B cell (primary cell): ENCODE measurements at regions not wholly inside any gene's neighbourhood (a gene's known extent, or its start where the extent isn't known, plus 50 kb on each side); places are given as distances from the start of the nearest gene placed in this dataset.

Experiments
- ATAC-seq: fragments of 200-7000 bp; cut with Tn5 transposase; one replicate; pipeline ENCODE4 v1.10.0; 2021; ENCODE audit warnings: low read depth, mild to moderate bottlenecking, moderate number of reproducible peaks, moderate library complexity
- CTCF ChIA-PET: fragments of 350-600 bp; sonication (Branson Sonifier 250); formaldehyde crosslinking; loops from one replicate; lab custom pipeline; 2021; ENCODE audit warnings: antibody characterized with exemption, inconsistent platforms; lab: Charles Lee
- POLR2A ChIA-PET: fragments of 350-600 bp; sonication (Branson Sonifier 250); formaldehyde crosslinking; loops from one replicate; lab custom pipeline; 2021; ENCODE audit warnings: antibody characterized with exemption; lab: Charles Lee
- DNase-seq: peaks from one replicate; pipeline ENCODE4 v3.0.0; 2013
- H2AFZ ChIP-seq: 2 replicates; pipeline ENCODE4 v1.6.1; 2012; ENCODE audit warnings: mild to moderate bottlenecking, low read depth, low read length; ENCODE audit not compliant: insufficient read depth, poor library complexity, severe bottlenecking
- H3K27ac ChIP-seq, 2 donors: 1 replicate in 1 of 2; 2 replicates in 1 of 2; pipeline ENCODE4 v1.5.1; 2012 to 2013; ENCODE audit warnings: low read length in 2 of 2, mild to moderate bottlenecking in 2 of 2, moderate library complexity in 1 of 2
- H3K27me3 ChIP-seq, 4 experiments: fragments of 200-600 bp in 1 of 4; sonication (generic) in 1 of 4; replicated peaks in 1 of 4; 1 replicate in 2 of 4; 2 replicates in 2 of 4; pipeline versions ENCODE4 v1.6.1 to v1.7.0; 2013 to 2016; ENCODE audit warnings: low read length in 3 of 4, mild to moderate bottlenecking in 2 of 4, mixed read lengths in 1 of 4, moderate library complexity in 1 of 4; ENCODE audit not compliant: insufficient read depth in 4 of 4, control insufficient read depth in 3 of 4; ENCODE audit errors: control extremely low read depth in 1 of 4
- H3K36me3 ChIP-seq, 2 experiments: replicated peaks in 1 of 2; 1 replicate in 1 of 2; 2 replicates in 1 of 2; pipeline versions ENCODE4 v1.6.1 to v1.7.1; 2013; ENCODE audit warnings: low read length in 1 of 2; ENCODE audit not compliant: insufficient read depth in 2 of 2, control insufficient read depth in 1 of 2; ENCODE audit errors: control extremely low read depth in 1 of 2, extremely low read depth in 1 of 2
- H3K4me1 ChIP-seq, 2 donors: fragments of 200-600 bp in 1 of 2; sonication (generic) in 1 of 2; 1 replicate in 1 of 2; 2 replicates in 1 of 2; pipeline versions ENCODE4 v1.5.1 to v1.6.1; 2013 to 2017; ENCODE audit warnings: low read length in 2 of 2; ENCODE audit not compliant: control insufficient read depth in 2 of 2, insufficient read depth in 2 of 2
- H3K4me2 ChIP-seq: replicated peaks from 2 replicates; pipeline ENCODE3; 2012; ENCODE audit warnings: mild to moderate bottlenecking, low read depth, low read length; ENCODE audit not compliant: poor library complexity, severe bottlenecking
- H3K4me3 ChIP-seq, 5 experiments: fragments of 200-600 bp in 1 of 5; sonication (generic) in 1 of 5; 1 replicate in 3 of 5; 2 replicates in 2 of 5; pipeline versions ENCODE4 v1.5.1 to v1.7.0; 2011 to 2016; ENCODE audit warnings: low read length in 4 of 5, mild to moderate bottlenecking in 4 of 5, low read depth in 2 of 5, control low read depth in 1 of 5, moderate library complexity in 1 of 5; ENCODE audit not compliant: insufficient read depth in 1 of 5; ENCODE audit errors: control extremely low read depth in 1 of 5, extremely low read depth in 1 of 5
- H3K79me2 ChIP-seq: fragments of 200-600 bp; sonication (generic); one replicate; pipeline ENCODE4 v1.6.0; 2016; ENCODE audit warnings: low read length; ENCODE audit not compliant: control insufficient read depth, insufficient read depth
- H3K9ac ChIP-seq: fragments of 200-600 bp; sonication (generic); 2 replicates; pipeline ENCODE4 v1.6.1; 2017; ENCODE audit warnings: mild to moderate bottlenecking, low read length, moderate library complexity
- H3K9me3 ChIP-seq, 3 donors: one replicate each; pipeline versions ENCODE4 v1.6.1 to v1.7.1; 2013; ENCODE audit warnings: low read length in 2 of 3; ENCODE audit not compliant: control insufficient read depth in 2 of 3, insufficient read depth in 1 of 3; ENCODE audit errors: control extremely low read depth in 1 of 3
- H4K20me1 ChIP-seq: 2 replicates; pipeline ENCODE4 v1.6.0; 2012; ENCODE audit warnings: mild to moderate bottlenecking, low read length; ENCODE audit not compliant: insufficient read depth, control insufficient read depth, poor library complexity, severe bottlenecking
- H3K27ac Mint-ChIP-seq: one replicate; pipeline ENCODE4 v1.8.0; 2021; ENCODE audit warnings: mixed read lengths
- H3K27me3 Mint-ChIP-seq: one replicate; pipeline ENCODE4 v1.8.0; 2021; ENCODE audit warnings: mixed read lengths
- H3K4me1 Mint-ChIP-seq: one replicate; pipeline ENCODE4 v1.8.0; 2021; ENCODE audit warnings: mixed read lengths
- H3K4me3 Mint-ChIP-seq: one replicate; pipeline ENCODE4 v1.8.0; 2021; ENCODE audit warnings: mixed read lengths
- H3K9me3 Mint-ChIP-seq: one replicate; pipeline ENCODE4 v1.8.0; 2022; ENCODE audit warnings: mixed read lengths; ENCODE audit not compliant: insufficient read depth
- EZH2 ChIP-seq: IDR thresholded peaks from 2 replicates; pipeline ENCODE4 v1.6.1; 2012; ENCODE audit warnings: borderline replicate concordance, low read depth, mild to moderate bottlenecking, moderate library complexity, low read length; ENCODE audit not compliant: insufficient read depth, poor library complexity, severe bottlenecking
- WGBS: methylation state at CpG from one replicate; pipeline ENCODE4 v1.1.5; 2013; ENCODE audit warnings: missing lambda C conversion rate; ENCODE audit not compliant: insufficient coverage; 5-methylcytosine and 5-hydroxymethylcytosine counted together
- intact Hi-C: fragments of 100-400 bp; cut with micrococcal nuclease; formaldehyde crosslinking; loops from one replicate; pipeline ENCODE4 v1.10.0; 2022
- TF ChIP-seq, protein P1 (sequence below): fragments of 200-600 bp; IDR thresholded peaks from one replicate; pipeline ENCODE4 v1.8.0; 2022; ENCODE audit warnings: antibody characterized with exemption, mild to moderate bottlenecking

DNA sequence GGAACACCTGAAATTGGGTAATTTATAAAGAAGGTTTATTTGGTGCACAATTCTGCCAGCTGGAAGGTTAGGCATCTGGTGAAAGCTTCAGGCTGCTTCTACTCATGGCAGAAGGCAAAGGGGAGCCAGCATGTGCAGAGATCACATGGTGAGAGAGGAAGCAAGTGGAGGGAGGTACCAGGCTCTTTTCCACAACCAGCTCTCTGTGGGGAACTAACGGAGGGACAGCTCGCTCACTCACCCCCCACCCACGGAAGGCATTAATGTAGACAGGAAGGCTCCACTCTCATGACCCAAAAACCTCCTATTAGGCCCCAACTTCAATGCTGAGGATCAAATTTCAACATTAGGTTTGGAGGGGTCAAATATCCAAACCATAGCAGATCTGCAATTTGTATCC is 75.6 kb upstream of the ARHGAP32 start:
- Histone ChIP-seq H3K79me2 (peaks cover 57% of the 10 kb centered on the region), H3K27ac (no peak overlapping the region), H3K4me2 (no peak overlapping the region), H3K9ac (no peak overlapping the region), H3K4me3 (no peak overlapping the region), H4K20me1 (no peaks in the 10 kb centered on the region), H3K36me3 (peaks cover 0 to 1% of the 10 kb centered on the region in 2 experiments), H3K4me1 (peaks cover 12 to 25% of the 10 kb centered on the region in 2 donors), H3K27me3 (no peaks in the 10 kb centered on the region), H2AFZ (no peak overlapping the region), H3K9me3 (no peaks in the 10 kb centered on the region)
- Mint-ChIP-seq H3K27ac (no peak overlapping the region), H3K4me3 (no peak overlapping the region), H3K27me3 (peaks cover 14% of the 10 kb centered on the region), H3K9me3 (peaks cover 2% of the 10 kb centered on the region), H3K4me1 (peaks cover 31% of the 10 kb centered on the region)
- 37% methylated on average over 2 of the region's 3 CpGs for WGBS
- ChIA-PET POLR2A (no interaction called here), CTCF (interaction anchor here (0.7 kb wide), 1 partner anchor 209 kb away, joined by 5 read pairs; no protein-coding TSS in a partner anchor)
- TF ChIP-seq, protein P1, sequence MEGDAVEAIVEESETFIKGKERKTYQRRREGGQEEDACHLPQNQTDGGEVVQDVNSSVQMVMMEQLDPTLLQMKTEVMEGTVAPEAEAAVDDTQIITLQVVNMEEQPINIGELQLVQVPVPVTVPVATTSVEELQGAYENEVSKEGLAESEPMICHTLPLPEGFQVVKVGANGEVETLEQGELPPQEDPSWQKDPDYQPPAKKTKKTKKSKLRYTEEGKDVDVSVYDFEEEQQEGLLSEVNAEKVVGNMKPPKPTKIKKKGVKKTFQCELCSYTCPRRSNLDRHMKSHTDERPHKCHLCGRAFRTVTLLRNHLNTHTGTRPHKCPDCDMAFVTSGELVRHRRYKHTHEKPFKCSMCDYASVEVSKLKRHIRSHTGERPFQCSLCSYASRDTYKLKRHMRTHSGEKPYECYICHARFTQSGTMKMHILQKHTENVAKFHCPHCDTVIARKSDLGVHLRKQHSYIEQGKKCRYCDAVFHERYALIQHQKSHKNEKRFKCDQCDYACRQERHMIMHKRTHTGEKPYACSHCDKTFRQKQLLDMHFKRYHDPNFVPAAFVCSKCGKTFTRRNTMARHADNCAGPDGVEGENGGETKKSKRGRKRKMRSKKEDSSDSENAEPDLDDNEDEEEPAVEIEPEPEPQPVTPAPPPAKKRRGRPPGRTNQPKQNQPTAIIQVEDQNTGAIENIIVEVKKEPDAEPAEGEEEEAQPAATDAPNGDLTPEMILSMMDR = no peak
- TF ChIP-seq EZH2 = no peak
- no peak for DNase-seq
- intact Hi-C loops = no loop called here
- no peak for ATAC-seq

GRCh38 chr11:129266536-129266935 is 74.4 kb upstream of the ARHGAP32 start:
- WGBS = 90% methylated on average over 2 of the region's 2 CpGs
- Histone ChIP-seq H3K9me3 (no peaks in the 10 kb centered on the region), H3K27ac (no peak overlapping the region), H3K4me1 (peaks cover 4 to 17% of the 10 kb centered on the region in 2 donors), H3K4me2 (no peak overlapping the region), H3K36me3 (peaks cover 0 to 1% of the 10 kb centered on the region in 2 experiments), H3K27me3 (no peaks in the 10 kb centered on the region), H2AFZ (no peak overlapping the region), H4K20me1 (no peaks in the 10 kb centered on the region), H3K4me3 (no peak overlapping the region), H3K79me2 (peaks cover 46% of the 10 kb centered on the region), H3K9ac (no peak overlapping the region)
- H3K4me1 Mint-ChIP-seq = peaks cover 21% of the 10 kb centered on the region
- ChIA-PET CTCF (no interaction called here), POLR2A (no interaction called here)
- DNase-seq (no peak), ATAC-seq (no peak)
- peaks cover 2% of the 10 kb centered on the region for H3K9me3 Mint-ChIP-seq
- H3K4me3 Mint-ChIP-seq = no peak overlapping the region
- no peak overlapping the region for H3K27ac Mint-ChIP-seq
- TF ChIP-seq EZH2 = no peak
- intact Hi-C loops = no loop called here
- H3K27me3 Mint-ChIP-seq = peaks cover 10% of the 10 kb centered on the region
